DMS153 treated with DMSO at 0.1 percent for 48 hours (cell line): ENCODE measurements at regions not wholly inside any gene's neighbourhood (a gene's known extent, or its start where the extent isn't known, plus 50 kb on each side); places are given as distances from the start of the nearest gene placed in this dataset.
"Not testable (repeated sequence)": the region's sequence is repeated elsewhere in the genome, so short reads cannot be mapped to it uniquely, and the experiment has no call there.

Experiments used
- DNase-seq: peaks from one replicate; lab custom pipeline; 2025; ENCODE audit not compliant: unreplicated experiment; lab: John Stamatoyannopoulos, UW

GRCh38 chr3:25171897-25172296 lies 256.2 kb upstream of the RARB start:
- no peak for DNase-seq

DNA sequence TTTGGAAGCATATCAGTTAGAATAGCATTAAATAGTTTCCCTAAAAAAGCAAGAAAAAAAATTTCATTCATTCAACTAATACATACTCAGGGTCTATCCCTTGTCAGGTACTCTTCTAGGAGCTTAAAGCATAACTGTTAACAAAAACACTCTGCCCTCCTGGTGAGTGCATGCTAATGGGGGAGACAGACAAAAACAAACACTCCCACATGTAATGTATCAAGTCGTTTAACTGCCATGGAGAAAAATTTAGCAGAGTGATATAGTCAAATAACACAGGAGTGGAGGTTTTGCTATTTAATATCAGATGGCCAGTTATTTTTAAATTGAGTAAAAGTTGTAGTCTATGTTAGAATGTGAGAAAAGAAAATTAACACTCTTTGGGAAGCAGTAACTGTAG lies 254.5 kb upstream of the RARB start:
- DNase-seq = no peak

DNA sequence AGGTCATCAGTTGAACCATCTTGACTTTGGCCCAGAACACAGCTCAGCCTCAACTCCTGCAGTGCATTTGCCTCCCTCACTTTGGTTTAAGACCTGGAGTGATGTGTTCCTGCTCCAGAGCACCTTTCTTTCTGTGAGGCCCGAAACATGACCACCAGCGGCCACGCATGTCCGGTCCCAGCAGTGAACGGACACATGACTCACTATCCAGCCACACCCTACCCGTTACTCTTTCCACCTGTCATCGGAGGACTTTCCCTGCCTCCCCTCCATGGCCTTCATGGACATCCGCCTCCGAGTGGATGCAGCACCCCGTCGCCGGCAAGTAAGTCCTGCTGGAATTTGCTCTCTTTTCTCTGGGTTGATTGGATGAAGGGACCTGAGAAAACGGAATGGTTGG lies 253.8 kb upstream of the RARB start:
- DNase-seq = no peak

DNA sequence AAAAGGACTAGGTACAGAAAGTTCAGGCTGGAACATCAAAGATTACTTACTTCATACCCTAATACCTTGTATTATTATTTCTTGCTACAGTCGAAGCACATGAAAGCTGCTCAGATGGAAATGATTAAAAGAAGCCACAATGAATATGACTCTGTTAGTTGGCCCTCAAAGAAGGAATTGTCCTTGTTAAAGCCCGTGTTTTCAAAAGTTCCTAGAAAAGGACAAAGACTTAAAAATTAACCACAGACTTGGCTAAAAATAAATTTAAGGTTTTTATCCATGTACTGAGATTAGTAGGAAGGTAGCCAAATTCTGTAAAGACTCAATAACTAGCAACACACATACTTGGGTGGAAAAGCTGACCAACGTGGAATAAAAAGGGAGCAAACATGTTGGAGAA lies 251.0 kb upstream of the RARB start:
- DNase-seq = no peak

GRCh38 chr3:25178672-25179071 lies 249.4 kb upstream of the RARB start:
- no peak for DNase-seq

DNA sequence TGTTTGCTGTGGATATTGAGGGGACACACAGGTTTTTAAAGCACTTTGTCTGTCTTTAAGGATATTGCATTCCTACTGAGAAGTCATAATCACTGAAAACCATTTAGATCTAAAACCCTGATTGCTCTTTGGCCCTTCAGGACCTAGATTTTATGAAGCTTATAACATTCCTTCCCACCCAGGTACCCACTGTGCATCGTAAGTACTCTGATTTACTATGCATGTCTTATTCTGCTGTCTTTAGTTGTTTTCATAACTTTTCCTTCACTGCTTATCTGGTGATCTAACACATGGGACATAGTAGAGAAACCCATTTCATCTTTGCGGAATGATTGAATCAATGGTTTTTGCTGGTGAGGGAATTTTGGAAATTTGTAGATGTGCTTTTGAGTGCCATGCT lies 247.0 kb upstream of the RARB start:
- no peak for DNase-seq

DNA sequence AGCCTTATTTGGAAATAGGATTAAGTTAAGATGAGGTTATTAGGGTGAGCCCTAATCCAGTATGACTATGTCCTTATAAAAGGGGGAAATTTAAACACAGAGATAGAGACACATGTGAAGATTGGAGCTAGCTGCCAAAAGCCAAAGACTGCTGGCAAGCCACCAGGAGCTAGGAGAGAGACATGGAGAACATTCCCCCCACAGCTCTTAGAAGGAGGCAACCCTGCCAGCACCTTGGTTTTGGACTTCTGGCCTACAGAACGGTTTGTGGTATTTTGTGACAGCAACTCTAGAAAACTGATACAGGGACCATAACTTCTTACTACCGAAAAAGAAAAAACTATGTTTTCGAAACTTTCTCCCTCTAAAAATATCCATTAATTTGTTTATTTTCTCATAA lies 245.3 kb upstream of the RARB start:
- DNase-seq = no peak

DNA sequence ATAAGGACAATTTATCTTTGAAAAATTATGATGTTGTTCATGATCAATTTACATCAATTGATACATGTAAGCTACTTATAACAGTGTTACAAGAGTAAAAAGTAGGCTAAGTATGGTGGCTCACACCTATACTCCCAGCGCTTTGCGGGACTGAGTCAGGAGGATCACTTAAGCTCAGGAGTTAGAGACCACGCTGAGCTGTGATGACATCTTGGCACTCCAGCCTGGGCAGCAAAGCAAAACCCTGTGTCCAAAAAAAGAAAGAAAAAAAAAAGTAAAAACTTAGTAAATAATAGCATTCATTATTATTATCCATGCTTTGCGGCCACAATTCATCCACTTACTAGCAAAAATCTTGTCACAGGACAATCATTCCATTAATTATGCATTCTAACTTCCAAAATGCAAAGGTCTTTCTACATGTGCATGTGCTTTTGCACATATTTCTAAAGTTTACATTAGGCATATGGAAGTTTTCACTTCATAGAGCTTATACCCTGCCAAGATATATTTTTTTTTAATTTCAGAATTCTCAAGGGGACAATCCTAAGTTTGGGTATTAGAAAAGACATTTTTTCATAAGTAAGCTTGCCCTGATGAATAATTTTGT lies 243.3 kb upstream of the RARB start:
- no peak for DNase-seq

GRCh38 chr3:25191673-25192072 lies 236.4 kb upstream of the RARB start:
- DNase-seq = no peak

DNA sequence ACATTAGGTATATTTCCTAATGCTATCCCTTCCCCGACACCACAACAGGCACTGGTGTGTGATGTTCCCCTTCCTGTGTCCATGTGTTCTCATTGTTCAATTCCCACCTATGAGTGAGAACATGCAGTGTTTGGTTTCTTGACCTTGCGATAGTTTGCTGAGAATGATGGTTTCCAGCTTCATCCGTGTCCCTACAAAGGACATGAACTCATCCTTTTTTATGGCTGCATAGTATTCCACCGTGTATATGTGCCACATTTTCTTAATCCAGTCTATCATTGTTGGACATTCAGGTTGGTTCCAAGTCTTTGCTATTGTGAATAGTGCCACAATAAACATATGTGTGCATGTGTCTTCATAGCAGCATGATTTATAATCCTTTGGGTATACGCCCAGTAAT lies 228.5 kb upstream of the RARB start:
- DNase-seq = not testable (repeated sequence)

DNA sequence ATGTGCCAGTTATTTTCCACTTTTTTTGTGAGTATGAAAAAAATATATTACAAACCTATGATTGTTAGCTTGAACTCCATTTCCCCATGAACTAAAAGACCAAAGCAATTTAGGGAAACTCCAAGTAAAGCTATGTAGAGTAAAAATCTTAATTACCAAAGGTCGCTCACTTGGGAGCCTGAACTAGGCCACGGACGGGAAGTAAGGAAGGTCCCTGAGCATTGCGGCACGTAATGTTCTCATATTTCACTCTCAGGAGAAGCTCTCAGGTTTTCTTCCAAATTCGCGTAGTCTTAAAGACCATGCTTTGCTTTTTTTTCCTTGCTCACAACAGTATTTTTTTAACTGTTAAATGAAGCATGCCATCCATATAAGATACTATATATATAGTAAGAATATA lies 215.3 kb upstream of the RARB start:
- DNase-seq = no peak

- DNase-seq = no peak
These were observed 214.0 kb upstream of the RARB start for GRCh38 chr3:25214034-25214433.

- no peak for DNase-seq
These were observed 209.7 kb upstream of the RARB start for GRCh38 chr3:25218362-25218761.

GRCh38 chr3:25226747-25227146 lies 201.3 kb upstream of the RARB start:
- no peak for DNase-seq

DNA sequence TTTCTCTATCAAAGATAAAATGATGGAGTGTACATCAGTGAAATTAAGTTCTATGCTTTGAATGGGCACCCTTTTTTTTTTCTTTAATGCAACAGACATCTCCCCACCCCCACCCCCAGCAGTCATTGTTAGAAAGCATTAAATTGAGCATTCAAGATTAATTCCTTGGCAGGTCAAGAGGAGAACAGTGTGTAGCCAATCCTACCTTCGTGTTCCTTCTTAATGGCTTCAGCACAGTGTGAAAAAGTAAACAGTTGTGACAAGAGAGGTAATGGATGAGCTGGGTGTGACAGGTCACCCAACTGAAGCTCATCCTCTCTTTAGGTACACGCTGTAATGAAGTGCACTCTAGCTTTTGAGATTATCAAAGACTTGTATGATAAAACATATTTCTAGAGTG lies 198.5 kb upstream of the RARB start:
- DNase-seq = no peak

DNA sequence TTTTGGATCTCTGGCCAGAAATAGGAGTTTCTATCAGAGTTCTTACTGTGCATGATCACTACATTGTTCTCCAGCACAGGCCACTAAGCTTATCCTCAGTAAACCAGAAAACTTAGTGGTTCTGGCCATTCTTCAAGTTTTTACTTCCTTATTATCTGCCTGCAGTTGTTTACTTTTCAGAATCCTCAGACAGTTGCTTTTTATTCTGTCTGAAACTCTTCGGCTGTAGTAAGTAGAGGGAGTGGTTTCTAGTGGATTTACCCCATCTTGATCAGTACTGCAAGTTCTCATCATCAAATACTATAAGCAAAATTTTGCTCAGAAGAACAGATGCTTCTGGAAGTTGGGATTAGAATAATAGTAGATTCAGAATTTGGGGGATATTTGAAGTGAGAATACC lies 193.0 kb upstream of the RARB start:
- DNase-seq = no peak

- no peak for DNase-seq
These were observed 192.6 kb upstream of the RARB start for GRCh38 chr3:25235466-25235865.

- DNase-seq = no peak
These were observed 190.5 kb upstream of the RARB start for GRCh38 chr3:25237602-25238001.

DNA sequence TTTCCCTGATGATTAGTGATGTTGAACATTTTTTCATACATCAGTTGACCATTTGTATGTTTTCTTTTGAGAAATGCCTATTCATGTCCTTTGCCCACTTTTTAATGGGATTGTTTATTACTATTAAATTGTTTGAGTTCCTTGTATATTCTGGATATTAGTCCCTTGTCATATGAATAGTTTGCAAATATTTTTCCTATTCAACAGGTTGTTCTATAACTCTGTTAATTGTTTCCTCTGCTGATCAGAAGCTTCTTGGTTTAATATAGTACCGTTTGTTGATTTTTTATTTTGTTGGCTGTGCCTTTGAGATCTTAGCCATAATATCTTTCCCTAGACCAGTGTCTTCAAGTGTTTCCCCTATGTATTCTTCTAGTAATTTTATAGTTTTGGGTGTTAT lies 189.0 kb upstream of the RARB start:
- no peak for DNase-seq

DNA sequence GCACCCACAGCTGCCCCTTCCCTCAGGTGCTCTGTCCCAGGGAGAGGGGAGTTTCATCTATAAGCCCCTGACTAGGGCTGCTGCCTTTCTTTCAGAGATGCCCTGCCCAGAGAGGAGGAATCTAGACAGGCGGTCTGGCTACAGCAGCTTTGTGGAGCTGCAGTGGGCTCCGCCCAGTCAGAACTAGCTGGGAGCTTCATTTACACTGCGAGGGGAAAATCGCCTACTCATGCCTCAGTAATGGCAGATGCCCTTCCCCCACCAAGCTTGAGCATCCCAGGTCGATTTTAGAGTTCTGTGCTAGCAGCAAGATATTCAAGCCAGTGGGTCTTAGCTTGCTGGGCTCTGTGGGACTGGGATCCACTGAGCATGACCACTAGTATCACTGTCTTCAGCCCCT lies 181.2 kb upstream of the RARB start:
- DNase-seq = no peak

DNA sequence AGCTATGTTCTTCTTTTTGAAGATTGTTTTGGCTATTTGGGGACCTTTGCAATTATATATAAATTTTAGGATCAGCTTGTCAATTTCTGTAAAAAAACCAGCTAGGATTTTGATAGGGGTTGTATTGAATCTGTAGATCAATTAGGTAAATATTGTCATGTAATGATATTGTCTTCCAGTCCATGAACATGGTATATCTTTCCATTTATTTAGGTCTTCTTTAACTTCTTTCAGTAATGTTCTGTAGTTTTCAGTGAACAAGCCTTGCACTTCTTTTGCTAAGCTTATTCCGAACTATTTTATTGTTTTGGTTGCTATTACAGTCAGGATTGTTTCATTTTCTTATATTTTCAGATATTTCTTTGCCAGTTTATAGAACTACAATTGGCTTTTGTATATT lies 175.8 kb upstream of the RARB start:
- no peak for DNase-seq

DNA sequence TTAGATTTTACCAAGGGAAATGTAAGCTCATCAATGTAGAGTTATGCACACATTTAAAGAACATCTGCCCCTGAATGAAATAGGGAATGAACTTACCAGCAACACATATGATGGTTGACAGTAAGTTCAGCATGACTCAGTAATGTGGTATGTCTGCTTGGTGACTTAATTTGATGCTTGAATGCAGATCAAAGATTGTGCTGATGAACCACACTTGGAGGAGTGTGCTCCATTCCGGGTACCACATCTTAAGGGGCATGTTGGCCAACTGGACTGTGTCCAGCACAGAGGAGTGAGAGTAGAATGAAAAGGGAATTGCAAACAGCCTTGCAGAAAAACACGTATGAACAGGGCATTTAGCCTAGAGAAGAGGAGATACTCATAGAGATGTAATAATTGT lies 171.0 kb upstream of the RARB start:
- DNase-seq = no peak

DNA sequence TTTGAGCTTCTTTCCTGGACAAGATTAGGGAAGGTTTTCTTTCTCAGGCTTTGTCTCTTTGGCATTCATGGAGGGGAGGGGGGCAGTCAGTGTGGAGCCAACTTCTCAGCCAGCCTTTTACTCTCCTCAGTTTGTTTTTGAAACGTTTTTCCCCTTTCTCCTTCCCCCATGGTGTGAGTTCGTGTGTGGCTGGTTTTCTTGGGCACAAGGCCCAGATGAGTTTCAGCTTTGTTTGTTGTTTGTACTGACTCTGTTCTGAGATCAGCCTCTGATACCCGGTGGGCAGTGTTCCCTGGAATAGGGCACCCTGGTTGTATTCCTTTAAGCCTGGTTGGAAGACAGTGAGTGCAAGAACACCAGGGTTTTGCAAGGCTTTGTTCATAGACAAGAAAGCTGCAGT lies 168.2 kb upstream of the RARB start:
- DNase-seq = no peak

DNA sequence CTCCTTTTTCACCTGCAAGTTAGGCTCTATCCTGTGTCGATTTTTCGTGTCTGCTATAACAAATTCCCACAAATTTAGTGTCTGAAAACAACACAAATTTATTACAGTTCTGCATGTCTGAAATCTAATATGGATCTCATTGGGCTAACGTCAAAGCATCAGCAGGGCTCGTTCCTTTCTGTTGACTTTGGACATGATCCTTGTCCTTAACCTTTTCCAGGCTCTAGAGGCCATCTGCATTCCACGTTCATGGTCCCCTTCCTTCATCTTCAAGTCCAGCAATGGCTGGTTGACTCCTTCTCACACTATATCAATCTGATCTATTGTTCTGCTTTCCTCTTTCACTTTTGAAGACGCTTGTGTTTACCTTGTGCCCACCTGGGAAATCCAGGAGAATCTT lies 165.7 kb upstream of the RARB start:
- DNase-seq = no peak
